Ascending aorta (tissue), 2 donors: ENCODE measurements at regions not wholly inside any gene's neighbourhood (a gene's known extent, or its start where the extent isn't known, plus 50 kb on each side); places are given as distances from the start of the nearest gene placed in this dataset.

Source experiments
- DNase-seq, 2 donors: peaks; one replicate each; pipeline ENCODE4 v3.0.0-alpha.2; 2019; ENCODE audit warnings: low spot score in 2 of 2
- H3K27ac ChIP-seq, 2 donors: fragments of 200-600 bp; sonication (generic); one replicate each; pipeline ENCODE4 v1.5.1; 2016 to 2017; ENCODE audit warnings: mild to moderate bottlenecking in 1 of 2
- H3K27me3 ChIP-seq: fragments of 200-600 bp; sonication (generic); one replicate; pipeline ENCODE4 v1.5.1; 2017
- H3K36me3 ChIP-seq, 2 donors: fragments of 200-600 bp; sonication (generic); one replicate each; pipeline ENCODE4 v1.5.1; 2016
- H3K4me1 ChIP-seq, 2 donors: fragments of 200-600 bp; sonication (generic); one replicate each; pipeline ENCODE4 v1.5.1; 2016 to 2017; ENCODE audit warnings: mild to moderate bottlenecking in 1 of 2
- H3K4me3 ChIP-seq, 2 donors: fragments of 200-600 bp; sonication (generic); one replicate each; pipeline ENCODE4 v1.5.1; 2016 to 2017; ENCODE audit warnings: mild to moderate bottlenecking in 1 of 2
- H3K9me3 ChIP-seq, 2 donors: fragments of 200-600 bp; sonication (generic); one replicate each; pipeline ENCODE4 v1.5.1; 2016
- intact Hi-C: fragments of 100-400 bp; cut with DNase I; formaldehyde crosslinking; loops from one replicate; pipeline ENCODE4 v1.15.1; 2023
- TF ChIP-seq, protein P1 (sequence below), 3 experiments: fragments of 200-600 bp in 2 of 3; fragments of 450-650 bp in 1 of 3; sonication (generic) in 2 of 3; IDR thresholded peaks; one replicate each; pipeline ENCODE4 v1.5.1; 2016 to 2019; ENCODE audit warnings: antibody characterized with exemption in 3 of 3, mild to moderate bottlenecking in 1 of 3, moderate library complexity in 1 of 3

GRCh38 chr18:78927156-78927555 lies 52.5 kb upstream of the SALL3 start:
- H3K27me3 ChIP-seq: no peaks in the 10 kb centered on the region
- H3K27ac ChIP-seq: no peak overlapping the region
- no peaks in the 10 kb centered on the region for H3K36me3 ChIP-seq
- no peak overlapping the region for H3K4me3 ChIP-seq
- H3K9me3 ChIP-seq: no peaks in the 10 kb centered on the region
- no peak for DNase-seq
- TF ChIP-seq, protein P1, sequence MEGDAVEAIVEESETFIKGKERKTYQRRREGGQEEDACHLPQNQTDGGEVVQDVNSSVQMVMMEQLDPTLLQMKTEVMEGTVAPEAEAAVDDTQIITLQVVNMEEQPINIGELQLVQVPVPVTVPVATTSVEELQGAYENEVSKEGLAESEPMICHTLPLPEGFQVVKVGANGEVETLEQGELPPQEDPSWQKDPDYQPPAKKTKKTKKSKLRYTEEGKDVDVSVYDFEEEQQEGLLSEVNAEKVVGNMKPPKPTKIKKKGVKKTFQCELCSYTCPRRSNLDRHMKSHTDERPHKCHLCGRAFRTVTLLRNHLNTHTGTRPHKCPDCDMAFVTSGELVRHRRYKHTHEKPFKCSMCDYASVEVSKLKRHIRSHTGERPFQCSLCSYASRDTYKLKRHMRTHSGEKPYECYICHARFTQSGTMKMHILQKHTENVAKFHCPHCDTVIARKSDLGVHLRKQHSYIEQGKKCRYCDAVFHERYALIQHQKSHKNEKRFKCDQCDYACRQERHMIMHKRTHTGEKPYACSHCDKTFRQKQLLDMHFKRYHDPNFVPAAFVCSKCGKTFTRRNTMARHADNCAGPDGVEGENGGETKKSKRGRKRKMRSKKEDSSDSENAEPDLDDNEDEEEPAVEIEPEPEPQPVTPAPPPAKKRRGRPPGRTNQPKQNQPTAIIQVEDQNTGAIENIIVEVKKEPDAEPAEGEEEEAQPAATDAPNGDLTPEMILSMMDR (IDR thresholded peaks at IDR 0.05): no peak
- intact Hi-C loops: no loop called here
- no peaks in the 10 kb centered on the region for H3K4me1 ChIP-seq

- no peaks in the 10 kb centered on the region for H3K27me3 ChIP-seq
- no peak overlapping the region for H3K27ac ChIP-seq
- H3K36me3 ChIP-seq: no peaks in the 10 kb centered on the region
- no peak overlapping the region for H3K4me3 ChIP-seq
- no peaks in the 10 kb centered on the region for H3K9me3 ChIP-seq
- DNase-seq: no peak
- intact Hi-C loops: no loop called here
- H3K4me1 ChIP-seq: no peaks in the 10 kb centered on the region
- TF ChIP-seq, protein P1 (IDR thresholded peaks at IDR 0.05): no peak
Observed at GRCh38 chr18:78927616-78928015, 52.0 kb upstream of the SALL3 start.

DNA sequence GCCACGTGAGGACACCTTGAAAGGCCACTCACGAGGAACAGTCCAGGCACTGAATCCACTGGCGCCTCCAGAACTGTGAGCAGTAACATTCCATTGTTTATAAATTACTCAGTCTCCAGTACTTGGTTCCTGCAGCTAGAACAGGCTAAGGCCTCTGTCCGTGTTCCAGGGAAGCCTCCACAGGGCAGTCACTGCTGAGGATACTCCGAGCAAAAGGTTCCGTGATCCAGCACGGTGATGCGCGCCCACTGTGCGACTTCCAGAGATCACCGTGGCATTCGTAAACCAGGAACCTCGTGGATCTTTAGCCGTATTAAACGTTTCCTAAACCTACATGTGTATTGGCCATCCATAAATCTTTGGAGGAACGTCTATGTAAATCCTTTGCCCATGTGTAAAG lies 51.5 kb upstream of the SALL3 start:
- Histone ChIP-seq H3K36me3 (no peaks in the 10 kb centered on the region), H3K27ac (no peak overlapping the region), H3K4me3 (no peak overlapping the region), H3K9me3 (no peaks in the 10 kb centered on the region), H3K4me1 (no peaks in the 10 kb centered on the region), H3K27me3 (no peaks in the 10 kb centered on the region)
- TF ChIP-seq, protein P1 (IDR thresholded peaks at IDR 0.05): no peak
- DNase-seq: no peak
- intact Hi-C loops: no loop called here

- Histone ChIP-seq H3K4me3 (no peak overlapping the region), H3K9me3 (no peaks in the 10 kb centered on the region), H3K27ac (no peak overlapping the region), H3K36me3 (no peaks in the 10 kb centered on the region), H3K27me3 (no peaks in the 10 kb centered on the region), H3K4me1 (no peaks in the 10 kb centered on the region)
- TF ChIP-seq, protein P1 (IDR thresholded peaks at IDR 0.05): no peak
- no peak for DNase-seq
- intact Hi-C loops: no loop called here
Observed at GRCh38 chr18:78929516-78929915, 50.1 kb upstream of the SALL3 start.
